Mesenchymal stem cell (in vitro differentiated cells and primary cell): ENCODE measurements at regions not wholly inside any gene's neighbourhood (a gene's known extent, or its start where the extent isn't known, plus 50 kb on each side); places are given as distances from the start of the nearest gene placed in this dataset.

Experiments
- DNase-seq: peaks from one replicate; pipeline ENCODE4 v3.0.0-alpha.2; 2013
- H2AFZ ChIP-seq: one replicate; pipeline ENCODE4 v1.6.1; 2013; ENCODE audit warnings: low read depth, mild to moderate bottlenecking, control low read depth, inconsistent platforms, low read length, moderate library complexity
- H2AK5ac ChIP-seq: 2 replicates; pipeline ENCODE4 v1.6.1; 2013; ENCODE audit warnings: low read length, moderate library complexity, mild to moderate bottlenecking, inconsistent platforms; ENCODE audit not compliant: severe bottlenecking
- H2BK120ac ChIP-seq: one replicate; pipeline ENCODE4 v1.6.1; 2013; ENCODE audit warnings: low read depth, mild to moderate bottlenecking, inconsistent platforms, low read length, moderate library complexity
- H2BK12ac ChIP-seq, 2 experiments: one replicate each; pipeline ENCODE4 v1.6.1; 2013; ENCODE audit warnings: inconsistent platforms in 2 of 2, low read length in 2 of 2, mild to moderate bottlenecking in 2 of 2, moderate library complexity in 2 of 2, control low read depth in 1 of 2
- H2BK15ac ChIP-seq: one replicate; pipeline ENCODE4 v1.6.1; 2013; ENCODE audit warnings: mild to moderate bottlenecking, low read depth, inconsistent platforms; ENCODE audit not compliant: poor library complexity, severe bottlenecking
- H2BK5ac ChIP-seq: 2 replicates; pipeline ENCODE4 v1.6.1; 2013; ENCODE audit warnings: low read depth, mild to moderate bottlenecking, low read length, control low read depth, inconsistent platforms; ENCODE audit not compliant: poor library complexity, severe bottlenecking
- H3K14ac ChIP-seq, 2 experiments: one replicate each; pipeline ENCODE4 v1.6.1; 2013; ENCODE audit warnings: inconsistent platforms in 2 of 2, low read length in 2 of 2, control low read depth in 1 of 2, mild to moderate bottlenecking in 1 of 2, moderate library complexity in 1 of 2
- H3K18ac ChIP-seq, 2 experiments: one replicate each; pipeline ENCODE4 v1.6.1; 2013; ENCODE audit warnings: inconsistent platforms in 2 of 2, low read length in 2 of 2, control low read depth in 1 of 2, low read depth in 1 of 2, mild to moderate bottlenecking in 1 of 2
- H3K23ac ChIP-seq, 2 experiments: one replicate each; pipeline ENCODE4 v1.6.1; 2013; ENCODE audit warnings: inconsistent platforms in 2 of 2, low read length in 2 of 2, mild to moderate bottlenecking in 2 of 2, moderate library complexity in 2 of 2, control low read depth in 1 of 2
- H3K27ac ChIP-seq: 2 replicates; pipeline ENCODE4 v1.5.1; 2013; ENCODE audit warnings: mild to moderate bottlenecking, moderate library complexity, low read length, control low read depth, inconsistent platforms; ENCODE audit not compliant: poor library complexity, severe bottlenecking
- H3K27me3 ChIP-seq, 2 experiments: 2 replicates each; pipeline versions ENCODE4 v1.6.1 to v1.7.0; 2013; ENCODE audit warnings: low read length in 2 of 2, mild to moderate bottlenecking in 2 of 2, moderate library complexity in 2 of 2, control low read depth in 1 of 2, inconsistent platforms in 1 of 2; ENCODE audit not compliant: control insufficient read depth in 1 of 2, insufficient read depth in 1 of 2
- H3K36me3 ChIP-seq, 2 experiments: 2 replicates each; pipeline versions ENCODE4 v1.6.1 to v1.7.0; 2013; ENCODE audit warnings: low read length in 2 of 2, control low read depth in 1 of 2, inconsistent platforms in 1 of 2, low read depth in 1 of 2, mild to moderate bottlenecking in 1 of 2; ENCODE audit not compliant: insufficient read depth in 2 of 2, control insufficient read depth in 1 of 2
- H3K4ac ChIP-seq, 2 experiments: one replicate each; pipeline ENCODE4 v1.6.1; 2013; ENCODE audit warnings: inconsistent platforms in 2 of 2, low read length in 2 of 2, mild to moderate bottlenecking in 2 of 2, moderate library complexity in 2 of 2, control low read depth in 1 of 2, low read depth in 1 of 2
- H3K4me1 ChIP-seq: 2 replicates; pipeline ENCODE4 v1.6.1; 2013; ENCODE audit warnings: low read depth, low read length, control low read depth; ENCODE audit not compliant: control insufficient read depth, insufficient read depth
- H3K4me2 ChIP-seq: 2 replicates; pipeline ENCODE4 v1.6.1; 2013; ENCODE audit warnings: low read length, mild to moderate bottlenecking, inconsistent platforms; ENCODE audit not compliant: poor library complexity, severe bottlenecking
- H3K4me3 ChIP-seq, 2 experiments: 2 replicates each; pipeline versions ENCODE4 v1.5.1 to v1.7.0; 2013; ENCODE audit warnings: low read length in 2 of 2, mild to moderate bottlenecking in 2 of 2, control low read depth in 1 of 2, low read depth in 1 of 2; ENCODE audit not compliant: insufficient read depth in 1 of 2
- H3K79me1 ChIP-seq: replicated peaks from 2 replicates; pipeline ENCODE4 v1.6.1; 2013; ENCODE audit warnings: mild to moderate bottlenecking, control low read depth, low read length, inconsistent platforms; ENCODE audit not compliant: poor library complexity, severe bottlenecking
- H3K9ac ChIP-seq: 2 replicates; pipeline ENCODE4 v1.7.0; 2013; ENCODE audit warnings: mild to moderate bottlenecking, low read length, moderate library complexity
- H3K9me3 ChIP-seq: 2 replicates; pipeline ENCODE4 v1.7.0; 2013; ENCODE audit warnings: mild to moderate bottlenecking, low read length; ENCODE audit not compliant: control insufficient read depth
- H4K8ac ChIP-seq: one replicate; pipeline ENCODE4 v1.6.1; 2013; ENCODE audit warnings: inconsistent platforms, mild to moderate bottlenecking, low read length, moderate library complexity
- H4K91ac ChIP-seq: one replicate; pipeline ENCODE4 v1.6.1; 2013; ENCODE audit warnings: mild to moderate bottlenecking, low read length, inconsistent platforms
- WGBS: methylation state at CpG from one replicate; pipeline ENCODE4 v1.1.7; 2013; ENCODE audit warnings: mixed read lengths; 5-methylcytosine and 5-hydroxymethylcytosine counted together

GRCh38 chr1:182269097-182269496 is 122.5 kb downstream of the GLUL start:
- no peak overlapping the region for H4K91ac ChIP-seq
- H3K36me3 ChIP-seq = no peaks in the 10 kb centered on the region
- H3K23ac ChIP-seq = no peak overlapping the region
- H3K27me3 ChIP-seq = peaks cover 3% of the 10 kb centered on the region in 2 experiments
- H2BK12ac ChIP-seq = no peak overlapping the region
- DNase-seq = no peak
- no peaks in the 10 kb centered on the region for H3K9me3 ChIP-seq
- H2BK5ac ChIP-seq = no peak overlapping the region
- no peak overlapping the region for H3K18ac ChIP-seq
- H3K4me1 ChIP-seq = no peaks in the 10 kb centered on the region
- no peak overlapping the region for H2BK120ac ChIP-seq
- no peak overlapping the region for H3K9ac ChIP-seq
- no peaks in the 10 kb centered on the region for H3K79me1 ChIP-seq
- H3K4ac ChIP-seq = no peak overlapping the region
- H3K4me2 ChIP-seq = no peak overlapping the region
- no peak overlapping the region for H2BK15ac ChIP-seq
- no peak overlapping the region for H2AFZ ChIP-seq
- 86% methylated on average over 2 of the region's 3 CpGs for WGBS
- no peak overlapping the region for H4K8ac ChIP-seq
- no peak overlapping the region for H3K27ac ChIP-seq
- H3K14ac ChIP-seq = no peak overlapping the region
- no peak overlapping the region for H3K4me3 ChIP-seq
- H2AK5ac ChIP-seq = no peak overlapping the region

GRCh38 chr1:182268669-182269068 is 122.9 kb downstream of the GLUL start:
- Histone ChIP-seq H2AFZ (no peak overlapping the region), H3K27ac (no peak overlapping the region), H3K14ac (no peak overlapping the region), H3K9ac (no peak overlapping the region), H3K4me1 (no peaks in the 10 kb centered on the region), H2AK5ac (no peak overlapping the region), H3K9me3 (no peaks in the 10 kb centered on the region), H2BK5ac (no peak overlapping the region), H3K36me3 (no peaks in the 10 kb centered on the region), H2BK120ac (no peak overlapping the region), H3K18ac (no peak overlapping the region), H3K4ac (no peak overlapping the region), H3K4me2 (no peak overlapping the region), H4K91ac (no peak overlapping the region), H3K23ac (no peak overlapping the region), H2BK12ac (no peak overlapping the region), H3K4me3 (no peak overlapping the region), H2BK15ac (no peak overlapping the region), H3K27me3 (peaks cover 3% of the 10 kb centered on the region in 2 experiments), H3K79me1 (no peaks in the 10 kb centered on the region), H4K8ac (no peak overlapping the region)
- DNase-seq = no peak
- WGBS = 79% methylated on average over 1 of the region's 1 CpG

- no peak overlapping the region for H3K14ac ChIP-seq
- H3K9me3 ChIP-seq = no peaks in the 10 kb centered on the region
- no peaks in the 10 kb centered on the region for H3K79me1 ChIP-seq
- H3K9ac ChIP-seq = no peak overlapping the region
- no peak overlapping the region for H2BK12ac ChIP-seq
- no peak overlapping the region for H3K18ac ChIP-seq
- H3K4me1 ChIP-seq = no peaks in the 10 kb centered on the region
- no peak overlapping the region for H2AFZ ChIP-seq
- no peak overlapping the region for H2AK5ac ChIP-seq
- no peak overlapping the region for H2BK15ac ChIP-seq
- DNase-seq = no peak
- H2BK120ac ChIP-seq = no peak overlapping the region
- no peak overlapping the region for H4K91ac ChIP-seq
- H2BK5ac ChIP-seq = no peak overlapping the region
- no peak overlapping the region for H3K4me2 ChIP-seq
- H3K4ac ChIP-seq = no peak overlapping the region
- H3K23ac ChIP-seq = no peak overlapping the region
- H4K8ac ChIP-seq = no peak overlapping the region
- no peak overlapping the region for H3K27ac ChIP-seq
- no peak overlapping the region for H3K4me3 ChIP-seq
- WGBS = 75% methylated on average over 1 of the region's 1 CpG
- peaks cover 0 to 3% of the 10 kb centered on the region in 2 experiments for H3K27me3 ChIP-seq
- no peaks in the 10 kb centered on the region for H3K36me3 ChIP-seq
Measured at GRCh38 chr1:182264185-182264584, 127.4 kb downstream of the GLUL start.

- no peak overlapping the region for H2BK15ac ChIP-seq
- H3K4me2 ChIP-seq = no peak overlapping the region
- H3K9me3 ChIP-seq = no peaks in the 10 kb centered on the region
- peaks cover 0 to 3% of the 10 kb centered on the region in 2 experiments for H3K27me3 ChIP-seq
- H4K8ac ChIP-seq = no peak overlapping the region
- no peak overlapping the region for H4K91ac ChIP-seq
- DNase-seq = no peak
- H3K4me3 ChIP-seq = no peak overlapping the region
- H3K27ac ChIP-seq = no peak overlapping the region
- H2BK12ac ChIP-seq = no peak overlapping the region
- H2BK5ac ChIP-seq = no peak overlapping the region
- no peak overlapping the region for H3K18ac ChIP-seq
- WGBS = 52% methylated on average over 1 of the region's 1 CpG
- H2AK5ac ChIP-seq = no peak overlapping the region
- no peaks in the 10 kb centered on the region for H3K4me1 ChIP-seq
- no peak overlapping the region for H3K14ac ChIP-seq
- no peaks in the 10 kb centered on the region for H3K79me1 ChIP-seq
- H3K36me3 ChIP-seq = no peaks in the 10 kb centered on the region
- H2AFZ ChIP-seq = no peak overlapping the region
- no peak overlapping the region for H3K9ac ChIP-seq
- no peak overlapping the region for H2BK120ac ChIP-seq
- H3K23ac ChIP-seq = no peak overlapping the region
- no peak overlapping the region for H3K4ac ChIP-seq
Measured at GRCh38 chr1:182263706-182264105, 127.9 kb downstream of the GLUL start.
